Stimulated activated CD8-positive, alpha-beta memory T cell treated with anti-CD3 and anti-CD28 coated beads, Interleukin-7, amount 100 ng/mL, for 48 hours (primary cell): ENCODE measurements at regions not wholly inside any gene's neighbourhood (a gene's known extent, or its start where the extent isn't known, plus 50 kb on each side); places are given as distances from the start of the nearest gene placed in this dataset.

Source experiments
- DNase-seq, 2 donors: peaks; one replicate each; pipeline ENCODE4 v3.0.0-alpha.2; 2020; ENCODE audit warnings: low read depth in 1 of 2; ENCODE audit errors: extremely low read depth in 1 of 2

GRCh38 chr12:114975640-114976310, 291.8 kb upstream of the TBX3 start:
- DNase-seq = no peak

- DNase-seq = no peak
Measured at GRCh38 chr12:114974826-114975639, 291.1 kb upstream of the TBX3 start.

- no peak for DNase-seq
Measured at GRCh38 chr12:114974333-114974732, 290.4 kb upstream of the TBX3 start.

- DNase-seq = no peak
Measured at GRCh38 chr12:114968727-114969126, 284.8 kb upstream of the TBX3 start.

GRCh38 chr12:114967151-114967550, 283.2 kb upstream of the TBX3 start:
- DNase-seq = no peak

GRCh38 chr12:114964841-114965240, 280.9 kb upstream of the TBX3 start:
- DNase-seq = no peak

GRCh38 chr12:114963846-114964245, 279.9 kb upstream of the TBX3 start:
- no peak for DNase-seq

- DNase-seq = no peak
Measured at GRCh38 chr12:114961491-114961890, 277.5 kb upstream of the TBX3 start.

- DNase-seq = no peak
Measured at GRCh38 chr12:114958538-114958937, 274.6 kb upstream of the TBX3 start.

- no peak for DNase-seq
Measured at GRCh38 chr12:114957225-114957624, 273.2 kb upstream of the TBX3 start.

GRCh38 chr12:114955414-114956014, 271.5 kb upstream of the TBX3 start:
- no peak for DNase-seq

GRCh38 chr12:114954511-114955055, 270.6 kb upstream of the TBX3 start:
- no peak for DNase-seq

GRCh38 chr12:114952573-114953271, 268.7 kb upstream of the TBX3 start:
- DNase-seq = no peak

GRCh38 chr12:114949058-114949820, 265.3 kb upstream of the TBX3 start:
- DNase-seq = no peak

- no peak for DNase-seq
Measured at GRCh38 chr12:114945351-114945750, 261.4 kb upstream of the TBX3 start.

GRCh38 chr12:114944736-114945135, 260.8 kb upstream of the TBX3 start:
- no peak for DNase-seq

- DNase-seq = no peak
Measured at GRCh38 chr12:114943601-114944000, 259.6 kb upstream of the TBX3 start.

GRCh38 chr12:114938487-114939210, 254.7 kb upstream of the TBX3 start:
- DNase-seq = no peak

GRCh38 chr12:114936148-114937079, 252.4 kb upstream of the TBX3 start:
- DNase-seq = no peak
